Duodenal mucosa (tissue), 2 donors: ENCODE measurements at regions not wholly inside any gene's neighbourhood (a gene's known extent, or its start where the extent isn't known, plus 50 kb on each side); places are given as distances from the start of the nearest gene placed in this dataset.

Experiments used
- H3K27ac ChIP-seq: one replicate; pipeline ENCODE4 v1.7.0; 2013; ENCODE audit warnings: low read depth, low read length
- H3K27me3 ChIP-seq, 2 donors: one replicate each; pipeline ENCODE4 v1.7.0; 2013; ENCODE audit warnings: low read length in 2 of 2, control low read depth in 1 of 2; ENCODE audit not compliant: insufficient read depth in 2 of 2, control insufficient read depth in 1 of 2
- H3K36me3 ChIP-seq, 2 donors: one replicate each; pipeline ENCODE4 v1.7.0; 2013; ENCODE audit warnings: low read length in 2 of 2, control low read depth in 1 of 2; ENCODE audit not compliant: insufficient read depth in 2 of 2, control insufficient read depth in 1 of 2
- H3K4me1 ChIP-seq, 2 donors: one replicate each; pipeline ENCODE4 v1.7.0; 2013; ENCODE audit warnings: low read length in 2 of 2, control low read depth in 1 of 2; ENCODE audit not compliant: insufficient read depth in 2 of 2, control insufficient read depth in 1 of 2
- H3K4me3 ChIP-seq, 2 donors: one replicate each; pipeline ENCODE4 v1.7.0; 2013; ENCODE audit warnings: low read length in 2 of 2, low read depth in 1 of 2
- H3K9ac ChIP-seq, 2 donors: one replicate each; pipeline ENCODE4 v1.7.0; 2013; ENCODE audit warnings: low read length in 2 of 2, low read depth in 1 of 2
- H3K9me3 ChIP-seq, 2 donors: one replicate each; pipeline ENCODE4 v1.7.0; 2013; ENCODE audit warnings: low read length in 2 of 2, control low read depth in 1 of 2; ENCODE audit not compliant: control insufficient read depth in 1 of 2

- Histone ChIP-seq H3K27ac (no peak overlapping the region), H3K27me3 (peaks cover 2 to 10% of the 10 kb centered on the region in 2 donors), H3K4me3 (no peak overlapping the region), H3K4me1 (no peaks in the 10 kb centered on the region), H3K36me3 (no peaks in the 10 kb centered on the region), H3K9ac (no peak overlapping the region), H3K9me3 (no peaks in the 10 kb centered on the region)
These were observed 604.0 kb upstream of the SALL1 start for GRCh38 chr16:51755039-51755501.

- no peak overlapping the region for H3K4me3 ChIP-seq
- peaks cover 2 to 10% of the 10 kb centered on the region in 2 donors for H3K27me3 ChIP-seq
- no peak overlapping the region for H3K9ac ChIP-seq
- H3K27ac ChIP-seq = no peak overlapping the region
- H3K36me3 ChIP-seq = no peaks in the 10 kb centered on the region
- H3K4me1 ChIP-seq = no peaks in the 10 kb centered on the region
- no peaks in the 10 kb centered on the region for H3K9me3 ChIP-seq
These were observed 602.5 kb upstream of the SALL1 start for GRCh38 chr16:51753467-51754127.

DNA sequence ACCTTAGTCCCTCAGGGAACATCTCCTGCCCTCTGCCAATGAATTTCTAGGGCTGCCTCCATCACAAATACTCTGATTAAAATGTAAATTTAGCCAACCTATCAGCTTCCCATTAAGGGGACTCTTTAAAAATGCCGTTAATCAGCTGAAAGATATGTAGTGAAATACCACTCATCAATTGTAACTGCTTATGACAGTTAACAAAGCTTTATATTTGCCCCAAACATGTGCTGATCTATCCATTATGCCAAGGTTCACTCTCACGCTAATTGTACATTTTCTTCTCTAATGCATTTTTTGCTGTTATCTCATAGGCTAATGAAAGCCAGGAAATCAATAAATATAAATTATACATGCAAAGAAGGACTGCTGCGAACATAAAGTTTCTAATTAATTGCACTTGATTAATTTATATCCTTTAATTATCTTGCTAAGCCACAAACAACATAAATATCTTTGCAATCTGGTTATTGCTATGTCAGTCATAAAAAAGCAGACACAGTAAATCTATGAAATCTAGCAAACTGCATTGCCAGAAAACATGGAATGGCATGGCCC lies 601.4 kb upstream of the SALL1 start:
- peaks cover 2 to 10% of the 10 kb centered on the region in 2 donors for H3K27me3 ChIP-seq
- no peaks in the 10 kb centered on the region for H3K4me1 ChIP-seq
- H3K27ac ChIP-seq = no peak overlapping the region
- no peak overlapping the region for H3K4me3 ChIP-seq
- H3K36me3 ChIP-seq = no peaks in the 10 kb centered on the region
- no peaks in the 10 kb centered on the region for H3K9me3 ChIP-seq
- H3K9ac ChIP-seq = no peak overlapping the region

GRCh38 chr16:51747329-51747728 lies 596.3 kb upstream of the SALL1 start:
- Histone ChIP-seq H3K36me3 (no peaks in the 10 kb centered on the region), H3K27ac (no peak overlapping the region), H3K9me3 (no peaks in the 10 kb centered on the region), H3K4me3 (no peak overlapping the region), H3K4me1 (no peaks in the 10 kb centered on the region), H3K9ac (no peak overlapping the region), H3K27me3 (no peaks in the 10 kb centered on the region)

DNA sequence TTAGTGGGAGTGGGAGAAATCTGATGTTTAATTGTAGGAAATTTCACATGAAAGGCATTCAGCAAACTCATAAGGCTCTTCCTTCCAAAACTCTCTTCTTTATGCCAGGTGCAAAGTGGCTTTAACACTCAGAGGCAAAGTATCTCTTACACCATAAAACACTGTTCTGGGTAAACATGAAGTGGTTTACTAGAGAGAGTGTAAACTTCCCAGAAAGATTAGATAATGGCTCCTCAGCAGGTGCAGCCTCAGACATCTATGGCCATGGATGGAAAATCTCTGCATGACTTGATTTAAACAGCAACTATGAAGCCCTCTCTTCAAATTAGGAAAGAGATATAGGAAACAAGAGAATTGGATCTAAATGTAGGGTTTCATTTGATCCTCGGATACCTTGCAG lies 583.1 kb upstream of the SALL1 start:
- no peaks in the 10 kb centered on the region for H3K4me1 ChIP-seq
- H3K9ac ChIP-seq = no peak overlapping the region

DNA sequence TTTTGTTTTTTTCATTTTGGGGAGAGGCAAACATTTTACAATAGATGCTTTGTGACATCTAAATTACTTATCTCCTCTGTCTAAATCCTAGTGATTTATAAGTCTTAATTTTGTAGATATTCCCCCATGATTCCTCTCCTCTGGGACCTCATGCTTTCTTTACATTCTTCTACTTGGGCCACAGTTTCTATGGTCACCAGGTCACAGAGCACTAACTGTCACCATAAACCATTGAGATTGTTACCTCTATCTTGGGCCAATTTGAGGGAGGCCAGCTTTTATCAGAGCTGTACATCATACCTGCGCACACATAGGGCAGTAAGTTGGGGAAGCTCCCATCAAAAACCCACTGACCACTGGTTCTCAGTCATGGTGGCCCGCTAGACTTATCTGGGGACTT lies 582.1 kb upstream of the SALL1 start:
- no peak overlapping the region for H3K4me3 ChIP-seq
- no peaks in the 10 kb centered on the region for H3K4me1 ChIP-seq
- H3K27ac ChIP-seq = no peak overlapping the region
- no peaks in the 10 kb centered on the region for H3K27me3 ChIP-seq
- H3K9ac ChIP-seq = no peak overlapping the region
- H3K36me3 ChIP-seq = no peaks in the 10 kb centered on the region
- no peaks in the 10 kb centered on the region for H3K9me3 ChIP-seq

More for the DNA sequence above, 583.1 kb upstream of the SALL1 start:
- no peaks in the 10 kb centered on the region for H3K27me3 ChIP-seq
- H3K36me3 ChIP-seq = no peaks in the 10 kb centered on the region
- H3K4me3 ChIP-seq = no peak overlapping the region
- no peaks in the 10 kb centered on the region for H3K9me3 ChIP-seq
- no peak overlapping the region for H3K27ac ChIP-seq

GRCh38 chr16:51731160-51731559 lies 580.1 kb upstream of the SALL1 start:
- Histone ChIP-seq H3K9me3 (no peaks in the 10 kb centered on the region), H3K9ac (no peak overlapping the region)

GRCh38 chr16:51723036-51723724 lies 572.1 kb upstream of the SALL1 start:
- Histone ChIP-seq H3K4me3 (no peak overlapping the region), H3K9me3 (no peaks in the 10 kb centered on the region), H3K4me1 (no peaks in the 10 kb centered on the region), H3K27ac (no peak overlapping the region), H3K27me3 (no peaks in the 10 kb centered on the region), H3K9ac (no peak overlapping the region), H3K36me3 (no peaks in the 10 kb centered on the region)

More at GRCh38 chr16:51731160-51731559, 580.1 kb upstream of the SALL1 start:
- no peak overlapping the region for H3K27ac ChIP-seq
- no peaks in the 10 kb centered on the region for H3K27me3 ChIP-seq
- no peaks in the 10 kb centered on the region for H3K36me3 ChIP-seq
- H3K4me1 ChIP-seq = no peaks in the 10 kb centered on the region
- H3K4me3 ChIP-seq = no peak overlapping the region

GRCh38 chr16:51722467-51722866 lies 571.4 kb upstream of the SALL1 start:
- no peaks in the 10 kb centered on the region for H3K36me3 ChIP-seq
- no peaks in the 10 kb centered on the region for H3K9me3 ChIP-seq
- no peak overlapping the region for H3K4me3 ChIP-seq
- no peaks in the 10 kb centered on the region for H3K27me3 ChIP-seq
- no peak overlapping the region for H3K9ac ChIP-seq
- no peaks in the 10 kb centered on the region for H3K4me1 ChIP-seq
- H3K27ac ChIP-seq = no peak overlapping the region

- H3K9me3 ChIP-seq = no peaks in the 10 kb centered on the region
- no peak overlapping the region for H3K27ac ChIP-seq
- H3K9ac ChIP-seq = no peak overlapping the region
- no peaks in the 10 kb centered on the region for H3K36me3 ChIP-seq
- H3K27me3 ChIP-seq = no peaks in the 10 kb centered on the region
- no peaks in the 10 kb centered on the region for H3K4me1 ChIP-seq
- no peak overlapping the region for H3K4me3 ChIP-seq
These were observed 568.3 kb upstream of the SALL1 start for GRCh38 chr16:51719376-51719775.
